ENCODE measurements at regions not wholly inside any gene's neighbourhood (a gene's known extent, or its start where the extent isn't known, plus 50 kb on each side); places are given as distances from the start of the nearest gene placed in this dataset.

- H3K4me3 ChIP-seq (ENCODE audit: low read length), result no peak overlapping the region
- Mint-ChIP-seq H3K27me3 (no peaks in the 10 kb centered on the region), H3K4me3 (no peak overlapping the region), H3K27ac (no peak overlapping the region), H3K9me3 (peaks cover 8% of the 10 kb centered on the region), H3K4me1 (ENCODE audit: low read depth) (no peaks in the 10 kb centered on the region), H3K36me3 (ENCODE audit: low read depth) (no peaks in the 10 kb centered on the region)
- TF ChIP-seq CTCF (IDR thresholded peaks at IDR 0.05), result no peak
- H3K27ac ChIP-seq (ENCODE audit: low read depth in 1 of 2, low read length in 2 of 2), result no peak overlapping the region
- intact Hi-C loops (cut with DNase I, micrococcal nuclease), result no loop called here
- H3K27me3 ChIP-seq (ENCODE audit: control insufficient read depth in 1 of 2, insufficient read depth in 2 of 2, low read length in 2 of 2), result no peaks in the 10 kb centered on the region
- ChIA-PET POLR2A (no interaction called here), CTCF (no interaction called here)
- H3K9me3 ChIP-seq (ENCODE audit: control insufficient read depth in 1 of 2, insufficient read depth in 1 of 2, low read length in 2 of 2), result peaks cover 0 to 5% of the 10 kb centered on the region in 2 experiments
- H3K36me3 ChIP-seq (ENCODE audit: insufficient read depth, low read length), result no peaks in the 10 kb centered on the region
- ATAC-seq (ENCODE audit: poor library complexity) (no peak), DNase-seq (no peak)
- H3K4me1 ChIP-seq (ENCODE audit: insufficient read depth, low read length), result no peaks in the 10 kb centered on the region
These were observed 228.4 kb upstream of the FLRT2 start for GRCh38 chr14:85301506-85301905.

GRCh38 chr14:85306024-85306423, 223.9 kb upstream of the FLRT2 start:
- intact Hi-C loops (cut with DNase I, micrococcal nuclease), result no loop called here
- Mint-ChIP-seq H3K27ac (no peak overlapping the region), H3K9me3 (no peaks in the 10 kb centered on the region), H3K4me3 (no peak overlapping the region), H3K4me1 (ENCODE audit: low read depth) (no peaks in the 10 kb centered on the region), H3K36me3 (ENCODE audit: low read depth) (no peaks in the 10 kb centered on the region), H3K27me3 (no peaks in the 10 kb centered on the region)
- Histone ChIP-seq H3K27me3 (ENCODE audit: control insufficient read depth in 1 of 2, insufficient read depth in 2 of 2, low read length in 2 of 2) (no peaks in the 10 kb centered on the region), H3K9me3 (ENCODE audit: control insufficient read depth in 1 of 2, insufficient read depth in 1 of 2, low read length in 2 of 2) (peaks cover 0 to 3% of the 10 kb centered on the region in 2 experiments), H3K4me1 (ENCODE audit: insufficient read depth, low read length) (no peaks in the 10 kb centered on the region), H3K36me3 (ENCODE audit: insufficient read depth, low read length) (no peaks in the 10 kb centered on the region), H3K27ac (ENCODE audit: low read depth in 1 of 2, low read length in 2 of 2) (no peak overlapping the region), H3K4me3 (ENCODE audit: low read length) (no peak overlapping the region)
- TF ChIP-seq CTCF (IDR thresholded peaks at IDR 0.05), result no peak
- POLR2A ChIA-PET, result no interaction called here
- DNase-seq, result no peak
- CTCF ChIA-PET, result no interaction called here
- no peak for ATAC-seq (ENCODE audit: poor library complexity)

GRCh38 chr14:85308531-85309300, 221.2 kb upstream of the FLRT2 start:
- intact Hi-C loops (cut with DNase I, micrococcal nuclease), result no loop called here
- no peaks in the 10 kb centered on the region for H3K4me1 Mint-ChIP-seq (ENCODE audit: low read depth)
- H3K4me3 Mint-ChIP-seq, result no peak overlapping the region
- H3K27me3 Mint-ChIP-seq, result no peaks in the 10 kb centered on the region
- no peak for DNase-seq
- ATAC-seq (ENCODE audit: poor library complexity), result no peak
- no peaks in the 10 kb centered on the region for H3K36me3 Mint-ChIP-seq (ENCODE audit: low read depth)
- Histone ChIP-seq H3K9me3 (ENCODE audit: control insufficient read depth in 1 of 2, insufficient read depth in 1 of 2, low read length in 2 of 2) (peaks cover 0 to 6% of the 10 kb centered on the region in 2 experiments), H3K4me3 (ENCODE audit: low read length) (no peak overlapping the region), H3K4me1 (ENCODE audit: insufficient read depth, low read length) (no peaks in the 10 kb centered on the region), H3K36me3 (ENCODE audit: insufficient read depth, low read length) (no peaks in the 10 kb centered on the region), H3K27ac (ENCODE audit: low read depth in 1 of 2, low read length in 2 of 2) (no peak overlapping the region), H3K27me3 (ENCODE audit: control insufficient read depth in 1 of 2, insufficient read depth in 2 of 2, low read length in 2 of 2) (no peaks in the 10 kb centered on the region)
- ChIA-PET POLR2A (no interaction called here), CTCF (no interaction called here)
- no peak for TF ChIP-seq CTCF (IDR thresholded peaks at IDR 0.05)
- no peak overlapping the region for H3K27ac Mint-ChIP-seq
- peaks cover 1% of the 10 kb centered on the region for H3K9me3 Mint-ChIP-seq

Measured in CD4-positive, alpha-beta T cell (primary cell).